Stimulated activated CD4-positive, alpha-beta T cell treated with anti-CD3 and anti-CD28 coated beads, Interleukin-1b, Interleukin-23, amount 100 ng/mL, for 1 hour (primary cell): ENCODE measurements at regions not wholly inside any gene's neighbourhood (a gene's known extent, or its start where the extent isn't known, plus 50 kb on each side); places are given as distances from the start of the nearest gene placed in this dataset.

Experiments used
- DNase-seq, 2 donors: peaks; one replicate each; pipeline ENCODE4 v3.0.0-alpha.2; 2020; ENCODE audit warnings: low read depth in 2 of 2

DNA sequence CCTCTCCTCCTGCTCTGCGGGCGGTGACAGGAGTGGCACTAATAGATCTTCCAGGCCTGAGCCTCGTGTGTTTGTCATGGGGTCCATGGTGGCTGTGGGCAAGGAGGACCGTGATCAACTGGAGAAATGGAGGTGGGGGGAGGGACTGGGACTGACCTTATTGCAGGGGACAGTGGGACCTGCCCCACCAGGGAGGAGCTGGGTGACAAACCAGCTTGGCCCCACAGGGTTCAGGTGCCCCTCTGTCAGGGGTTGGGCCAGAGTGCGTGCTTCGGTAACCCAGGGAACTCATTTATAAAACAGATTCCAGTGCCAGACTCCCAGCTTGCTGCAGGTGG lies 366.5 kb downstream of the BCOR start:
- no peak for DNase-seq

DNA sequence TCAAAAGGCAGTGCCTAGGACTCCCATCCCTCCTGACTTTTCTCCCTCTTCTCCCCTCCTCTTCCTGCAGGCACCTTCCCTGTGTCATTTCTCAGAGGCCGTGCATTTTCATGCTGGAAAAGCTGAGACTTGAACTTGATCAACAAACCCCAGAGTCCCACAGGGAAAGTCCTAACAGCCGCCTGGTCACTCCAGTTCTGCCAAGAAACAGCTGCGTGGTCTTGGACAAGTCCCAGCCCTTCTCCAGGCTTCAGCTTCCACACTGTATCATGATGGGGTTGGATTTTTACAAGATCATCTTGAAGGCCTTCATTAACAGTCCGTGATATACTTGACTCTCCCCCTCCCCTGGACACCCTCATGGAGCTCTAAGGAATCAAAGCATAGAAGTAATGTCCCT lies 366.0 kb downstream of the BCOR start:
- DNase-seq = no peak

DNA sequence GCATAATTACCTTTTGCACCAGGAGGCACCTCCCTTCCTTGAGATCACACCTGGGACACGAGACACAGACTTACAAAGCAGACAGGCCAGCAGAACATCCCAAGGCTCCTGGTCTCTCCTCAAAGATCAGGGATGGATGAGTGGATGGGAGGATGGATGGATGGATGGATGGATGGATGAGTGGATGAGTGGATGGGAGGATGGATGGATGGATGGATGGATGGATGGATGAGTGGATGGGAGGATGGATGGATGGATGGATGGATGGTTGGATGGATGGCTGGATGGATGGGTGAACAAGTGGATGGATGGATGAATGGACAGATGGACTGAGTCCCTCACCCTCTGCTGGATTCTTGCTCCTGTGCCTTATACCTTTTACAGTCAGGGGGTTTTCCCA lies 364.0 kb downstream of the BCOR start:
- no peak for DNase-seq

DNA sequence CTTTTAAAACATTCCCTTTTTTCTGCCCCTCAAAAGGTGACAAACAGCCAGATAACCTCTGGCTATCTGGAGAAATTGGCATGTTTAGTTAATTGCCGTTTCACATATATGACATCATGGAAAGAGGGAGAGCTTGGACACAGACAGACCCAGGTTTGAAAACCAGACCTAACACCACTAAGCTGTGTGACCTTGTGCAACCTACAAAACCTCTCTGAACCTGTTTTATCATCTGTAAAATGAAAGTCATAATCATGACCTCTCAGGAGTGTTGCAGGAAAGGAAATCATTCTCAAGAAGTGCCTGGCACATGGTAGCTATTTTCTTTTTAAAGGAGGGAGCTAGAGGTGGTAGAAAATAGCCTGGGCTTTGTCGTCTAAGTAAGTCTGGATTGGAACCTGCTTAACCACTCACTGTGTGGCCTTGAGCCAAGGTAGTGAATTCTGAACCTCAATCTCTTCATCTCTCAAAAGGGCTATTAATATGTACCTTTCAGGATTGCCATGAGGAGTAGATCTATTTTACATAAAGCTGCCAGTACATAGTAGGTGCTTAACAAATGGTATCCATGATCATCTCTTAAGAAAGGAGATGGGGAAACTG lies 363.5 kb downstream of the BCOR start:
- DNase-seq = no peak

DNA sequence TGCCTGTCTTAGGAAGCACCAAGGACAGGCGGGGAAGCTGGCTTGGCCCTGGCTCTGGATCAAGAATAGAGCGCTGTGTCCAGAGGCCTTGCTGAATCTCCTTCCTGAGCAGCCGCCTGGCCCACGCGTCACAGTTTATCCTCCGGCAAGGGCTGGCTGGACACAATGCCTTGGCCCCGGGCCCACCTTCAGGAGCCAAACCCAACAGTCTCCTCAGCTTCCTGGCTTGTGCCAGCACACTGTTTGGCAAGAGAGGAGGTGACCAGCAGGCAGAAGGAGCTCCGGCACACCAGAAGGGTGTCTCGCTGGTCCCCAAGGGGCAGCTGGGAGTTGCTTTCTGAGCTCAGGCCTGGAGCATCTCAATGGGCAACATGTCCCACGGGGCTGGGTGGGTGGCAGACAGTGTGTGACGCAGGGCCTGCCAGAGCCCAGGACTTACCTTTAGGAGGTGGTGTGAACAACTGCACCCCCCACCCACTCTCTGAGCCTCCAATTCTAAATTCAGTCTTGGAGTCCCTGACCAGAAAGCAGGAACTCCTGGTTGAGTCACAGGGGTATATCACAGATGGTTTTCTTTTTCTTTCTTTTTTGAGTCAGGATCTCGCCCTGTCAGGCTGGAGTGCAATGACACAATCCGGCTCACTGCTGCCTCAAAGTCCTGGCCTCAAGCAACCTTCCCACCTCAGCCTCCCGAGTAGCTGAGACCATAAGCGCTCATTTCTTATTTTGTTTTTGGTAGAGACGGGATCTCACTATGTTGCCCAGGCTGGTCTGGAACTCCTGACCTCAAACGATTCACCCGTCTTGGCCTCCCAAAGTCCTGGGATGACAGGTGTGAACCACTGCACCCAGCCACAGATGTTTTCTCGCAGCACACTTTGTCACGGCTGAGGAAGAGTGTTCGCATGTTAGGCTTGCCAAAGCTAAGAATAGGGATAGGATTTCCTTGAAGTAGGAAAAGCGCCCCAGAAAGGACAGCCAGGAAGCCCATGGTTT lies 361.2 kb downstream of the BCOR start:
- DNase-seq = no peak

DNA sequence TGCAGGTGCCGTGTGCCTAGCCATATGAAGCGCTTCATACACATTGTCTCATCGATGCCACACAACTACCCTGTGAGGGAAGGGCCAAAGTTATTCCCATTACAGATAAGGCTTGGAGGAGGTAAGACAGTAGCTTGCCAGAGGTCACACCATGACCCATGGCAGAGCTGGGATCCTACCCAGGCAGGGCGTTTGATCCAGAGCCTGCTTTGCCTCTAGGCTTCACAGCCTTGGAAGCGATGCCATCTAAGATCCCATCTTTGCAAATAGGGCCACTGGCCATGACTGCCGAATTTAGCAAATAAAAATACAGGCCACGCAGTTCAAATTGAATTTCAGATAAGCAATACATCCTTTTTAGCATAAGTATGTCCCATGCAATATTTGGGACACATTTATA lies 358.2 kb downstream of the BCOR start:
- DNase-seq = no peak

DNA sequence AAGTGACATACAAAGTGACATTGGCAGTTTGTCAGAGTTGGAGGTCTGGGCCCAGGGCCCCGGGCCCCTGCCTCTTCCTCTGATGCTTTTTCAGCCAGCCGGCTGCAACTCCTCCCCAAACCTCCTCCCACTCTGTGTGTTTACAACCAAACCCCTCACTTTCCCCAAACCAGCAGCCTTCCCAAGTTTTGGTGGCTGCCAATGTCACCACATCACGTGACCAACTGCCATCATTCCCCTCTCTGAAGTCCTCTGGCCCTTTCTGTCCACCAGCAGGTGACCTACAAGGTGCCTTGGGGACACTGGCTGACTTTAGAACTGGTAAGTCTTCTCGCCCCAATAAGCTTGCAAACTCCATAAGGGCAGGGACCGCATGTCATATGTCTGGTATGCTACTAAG lies 357.7 kb downstream of the BCOR start:
- no peak for DNase-seq

DNA sequence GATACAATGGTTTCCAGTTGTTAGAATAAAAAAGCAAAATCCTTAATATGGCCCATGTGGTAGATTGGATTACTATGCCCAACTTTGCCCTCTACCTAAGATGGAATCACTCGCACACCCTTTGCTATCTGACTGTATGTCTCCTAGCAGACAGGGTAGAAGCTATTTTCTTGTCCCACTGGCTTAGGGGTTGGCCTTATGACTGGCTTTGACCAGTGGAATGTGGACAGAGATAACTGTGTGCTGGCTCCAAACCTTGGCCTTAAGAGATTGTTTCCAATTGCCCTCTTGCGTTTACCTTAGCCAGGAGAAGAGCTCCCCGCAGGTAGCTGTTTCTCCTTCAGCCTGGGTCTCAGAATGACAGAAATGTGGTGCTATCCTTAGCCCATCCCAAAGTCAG lies 355.9 kb downstream of the BCOR start:
- no peak for DNase-seq

DNA sequence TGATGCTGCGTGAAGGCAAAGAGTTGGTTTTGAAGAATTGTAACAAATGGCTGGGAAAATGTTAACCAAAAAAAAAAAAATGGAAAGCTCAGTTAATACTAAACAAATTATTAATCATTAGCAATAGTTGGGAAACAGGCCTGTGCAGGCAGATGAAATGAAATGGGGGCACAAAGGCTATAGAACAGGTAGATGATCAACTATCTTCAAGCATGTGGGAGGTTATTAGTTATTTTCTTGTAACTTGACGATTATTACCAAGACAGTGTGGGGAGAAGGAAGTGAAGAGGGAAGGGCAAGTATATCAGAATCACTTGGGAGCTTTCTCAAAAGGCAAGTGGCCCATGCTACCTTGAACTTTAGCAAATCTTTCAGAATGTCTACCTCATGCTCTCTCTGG lies 351.9 kb downstream of the BCOR start:
- no peak for DNase-seq

DNA sequence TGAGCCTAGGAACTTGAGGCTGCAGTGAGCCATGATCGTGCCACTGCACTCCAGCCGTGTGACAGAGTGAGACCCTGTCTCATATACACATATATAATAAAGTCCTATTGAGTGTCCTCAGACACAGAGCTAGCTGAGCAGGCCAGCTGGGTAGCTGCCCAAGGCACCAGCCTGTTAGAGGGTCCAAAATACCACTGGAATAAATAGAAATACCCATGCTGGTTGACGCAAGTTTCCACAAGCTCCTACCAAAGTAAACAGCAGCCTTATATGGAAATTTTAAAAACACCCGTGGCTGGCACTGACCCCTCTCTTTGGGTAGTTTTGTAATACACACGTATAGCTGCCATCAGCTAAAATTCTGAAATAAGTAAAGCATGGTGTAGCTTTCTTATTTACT lies 348.6 kb downstream of the BCOR start:
- DNase-seq = no peak

DNA sequence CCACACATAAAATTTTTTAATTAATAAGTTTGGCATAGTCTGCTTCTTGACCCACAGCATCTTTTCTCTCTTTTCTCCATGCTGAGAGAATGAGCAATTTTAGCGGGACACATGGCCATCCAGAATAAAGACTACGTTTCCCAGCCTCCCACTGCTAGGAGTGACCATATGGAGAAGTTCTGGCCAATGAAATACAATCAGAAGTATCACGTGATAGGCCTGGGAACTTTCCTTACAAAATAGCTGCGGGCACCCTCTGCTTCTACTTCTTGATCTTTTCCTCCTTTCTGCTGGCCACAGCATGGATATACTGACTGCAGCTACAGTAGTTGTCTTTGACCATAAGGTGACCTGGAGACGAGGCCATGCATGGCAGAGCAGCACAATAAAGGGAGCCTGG lies 348.0 kb downstream of the BCOR start:
- DNase-seq = no peak

DNA sequence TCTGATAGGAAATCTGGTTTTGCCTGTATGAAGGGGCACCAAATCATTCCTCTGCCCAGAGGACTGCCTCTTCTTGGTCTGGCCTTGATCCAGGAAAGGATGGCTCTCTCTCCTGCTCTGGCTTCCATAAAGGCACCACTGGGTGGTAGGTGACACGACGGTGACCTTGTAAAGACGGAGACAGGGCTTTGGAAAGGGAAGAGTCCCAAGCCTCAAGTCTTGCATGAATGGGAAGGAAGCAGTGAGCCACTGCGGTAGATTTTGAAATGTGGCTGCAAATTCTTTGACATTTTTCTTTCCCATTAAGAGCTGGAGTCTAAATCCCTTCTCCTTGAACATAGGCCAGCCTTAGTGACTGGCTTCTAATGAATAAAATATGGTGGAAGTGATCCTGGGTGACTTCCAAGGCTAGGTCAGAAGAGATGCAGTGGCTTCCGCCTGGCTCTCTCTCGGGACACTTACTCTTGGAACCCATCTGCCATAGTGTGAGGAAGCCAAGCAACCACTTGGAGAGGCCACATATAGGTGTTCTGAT lies 347.4 kb downstream of the BCOR start:
- no peak for DNase-seq

DNA sequence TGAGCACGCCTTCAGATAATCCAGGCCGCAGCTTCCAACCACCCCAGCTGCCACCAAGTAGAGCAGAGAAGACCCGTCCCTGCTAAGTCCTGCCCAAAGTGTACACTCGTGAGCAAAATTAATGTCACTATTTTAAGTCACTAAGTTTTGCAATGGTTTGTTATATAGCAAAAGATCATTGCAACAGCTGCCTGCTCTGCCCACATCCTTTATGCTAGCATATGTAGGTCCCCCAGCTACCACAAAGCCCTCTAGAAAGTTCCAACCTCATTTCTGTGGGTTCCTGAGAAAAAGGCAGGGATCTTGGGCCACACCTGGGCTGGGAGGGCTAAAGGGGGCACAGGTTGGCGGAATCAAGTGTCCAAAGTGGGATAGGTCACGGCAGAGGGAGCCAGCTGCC lies 346.9 kb downstream of the BCOR start:
- no peak for DNase-seq

DNA sequence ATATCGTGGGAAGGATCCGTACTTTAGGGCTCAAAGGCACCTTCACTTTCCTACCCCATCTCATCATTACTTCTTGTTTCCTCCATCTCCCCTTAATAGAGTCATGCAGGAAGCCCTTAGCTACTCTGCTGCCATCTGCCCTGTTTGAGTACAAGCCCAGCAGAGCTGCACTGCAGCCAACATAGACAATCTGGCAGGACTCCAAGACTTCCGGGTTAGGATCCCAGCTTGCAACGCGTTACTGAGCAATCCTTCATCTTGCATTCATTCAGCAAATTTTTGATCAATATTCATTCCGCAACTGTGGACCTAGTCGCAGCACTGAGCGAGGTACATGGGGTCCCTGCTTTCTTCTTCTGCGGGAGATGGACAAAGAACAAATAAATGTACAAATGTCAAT lies 344.9 kb downstream of the BCOR start:
- DNase-seq = no peak

DNA sequence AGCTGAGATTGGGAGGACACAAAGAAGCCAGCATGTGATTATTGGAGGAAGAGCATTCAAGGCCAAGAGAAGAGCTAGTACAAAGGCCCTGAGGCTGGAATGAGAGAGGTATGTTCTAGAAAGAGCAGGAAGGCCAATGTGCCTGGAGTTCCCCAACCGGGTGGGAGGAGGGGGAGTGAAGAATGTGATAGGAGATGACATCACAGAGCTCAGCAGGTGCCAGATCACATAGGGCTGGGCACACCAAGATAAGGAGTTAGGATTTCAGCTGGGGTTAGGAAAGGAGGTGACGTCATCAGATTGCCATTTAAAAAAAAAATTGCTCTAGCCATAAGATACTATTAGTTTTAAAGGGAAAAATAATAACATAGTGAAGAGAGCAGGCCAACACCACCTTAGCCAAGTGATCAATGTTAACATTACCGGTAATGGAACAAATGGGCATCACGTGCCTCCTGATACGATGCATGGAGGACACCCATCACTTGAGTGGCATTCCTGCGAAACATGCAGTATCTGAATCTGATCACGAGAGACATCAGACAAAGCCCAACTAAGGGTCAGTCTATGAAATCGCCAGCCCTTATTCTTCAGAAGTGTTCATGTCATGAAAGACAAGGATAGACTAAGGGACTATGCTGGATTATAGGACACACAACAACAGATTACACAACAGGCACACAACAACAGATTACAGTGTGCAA lies 344.3 kb downstream of the BCOR start:
- DNase-seq = no peak

DNA sequence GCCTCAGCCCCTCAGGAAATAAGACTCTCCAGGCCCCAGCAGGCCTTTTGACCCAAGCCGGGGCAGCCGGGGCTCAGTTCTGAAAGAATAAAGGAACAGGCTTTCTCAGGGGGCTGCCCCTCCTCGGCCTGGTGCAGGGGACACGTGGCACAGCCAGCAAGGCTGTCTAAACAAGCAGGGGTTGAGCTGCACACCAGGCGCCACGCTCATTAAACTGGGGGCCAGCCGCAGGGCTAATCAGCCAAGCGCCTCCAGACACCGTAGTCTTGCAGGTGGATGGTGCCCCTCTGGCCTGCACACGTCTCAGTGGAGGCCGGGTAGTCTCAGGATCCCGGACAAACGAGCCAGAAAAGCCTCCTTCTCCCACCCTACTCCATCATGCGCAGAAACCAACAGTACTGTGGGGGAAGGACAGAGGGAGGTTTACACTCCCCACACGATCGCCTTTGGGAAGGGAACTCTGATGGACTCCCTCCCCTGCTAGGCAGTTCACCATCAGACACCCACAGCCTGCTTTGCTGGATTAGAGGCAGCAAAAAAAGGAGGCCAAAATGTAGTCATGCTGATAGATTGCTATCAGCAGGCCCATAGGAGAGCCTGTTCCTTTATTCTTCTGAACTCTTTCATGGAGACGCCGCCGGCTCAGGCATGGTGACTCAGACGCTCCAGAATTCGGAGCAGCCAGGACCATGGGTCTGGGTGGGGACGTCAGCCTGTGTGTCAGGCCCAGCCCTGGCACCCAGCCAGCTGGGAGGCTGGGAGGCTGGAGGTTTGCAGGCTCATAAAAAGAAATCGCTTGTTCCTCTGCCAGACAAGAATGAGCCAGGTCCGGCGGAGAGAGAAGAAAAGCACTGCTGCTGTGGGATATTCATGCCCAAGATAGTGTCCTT lies 342.4 kb downstream of the BCOR start:
- DNase-seq = no peak

DNA sequence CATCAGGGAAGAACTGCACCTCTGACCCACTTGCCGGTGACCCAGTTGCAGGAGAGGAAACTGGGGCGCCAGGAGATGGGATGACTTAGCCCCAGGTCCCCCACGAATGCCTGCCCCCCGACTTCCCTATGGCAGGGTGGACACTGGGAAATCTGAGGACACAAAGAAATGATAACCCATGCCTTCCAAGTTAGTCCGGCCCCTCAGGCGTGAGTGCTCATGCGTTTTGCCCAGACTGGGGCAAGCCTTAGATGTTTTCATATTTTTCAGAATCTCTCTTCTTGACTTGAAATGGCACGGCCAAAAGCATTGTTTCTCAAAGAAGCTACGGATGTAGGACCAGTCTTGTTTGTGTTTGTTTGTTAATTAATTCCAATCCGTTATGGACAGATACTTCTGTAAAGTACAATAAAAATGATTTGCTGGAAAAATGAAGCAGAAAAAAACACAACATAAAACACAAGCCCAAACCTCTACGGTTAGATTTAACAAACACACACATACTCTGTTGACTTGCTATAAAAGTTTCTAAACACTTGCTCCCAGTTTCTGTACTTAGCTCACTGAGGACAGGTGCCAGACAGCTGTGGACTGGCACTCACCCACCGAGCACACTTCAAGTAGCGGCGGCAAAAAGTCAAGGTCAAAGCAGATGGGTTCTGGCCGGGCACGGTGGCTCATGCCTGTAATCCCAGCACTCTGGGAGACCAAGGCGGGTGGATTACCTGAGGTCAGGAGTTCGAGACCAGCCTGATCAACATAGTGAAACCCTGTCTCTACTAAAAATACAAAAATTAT lies 341.5 kb downstream of the BCOR start:
- no peak for DNase-seq

DNA sequence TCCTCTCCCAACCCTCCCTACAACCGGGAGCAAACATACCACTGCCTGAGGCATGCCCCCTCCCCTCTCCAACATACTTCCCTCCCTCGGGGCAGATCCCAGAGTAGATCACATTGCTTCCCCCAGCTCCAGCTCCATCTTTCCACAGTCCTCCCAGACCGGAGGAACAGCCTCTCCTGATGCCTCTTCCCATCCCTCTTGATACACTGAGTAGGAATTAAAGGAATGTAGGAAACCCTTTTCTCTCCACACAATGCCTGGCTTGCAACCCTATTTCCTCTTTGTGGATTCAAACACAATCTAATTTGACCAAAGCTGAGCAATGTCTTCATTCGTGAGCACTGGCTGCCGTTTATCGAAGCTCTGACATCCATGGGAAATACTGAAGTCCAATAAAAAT lies 339.8 kb downstream of the BCOR start:
- DNase-seq = no peak

DNA sequence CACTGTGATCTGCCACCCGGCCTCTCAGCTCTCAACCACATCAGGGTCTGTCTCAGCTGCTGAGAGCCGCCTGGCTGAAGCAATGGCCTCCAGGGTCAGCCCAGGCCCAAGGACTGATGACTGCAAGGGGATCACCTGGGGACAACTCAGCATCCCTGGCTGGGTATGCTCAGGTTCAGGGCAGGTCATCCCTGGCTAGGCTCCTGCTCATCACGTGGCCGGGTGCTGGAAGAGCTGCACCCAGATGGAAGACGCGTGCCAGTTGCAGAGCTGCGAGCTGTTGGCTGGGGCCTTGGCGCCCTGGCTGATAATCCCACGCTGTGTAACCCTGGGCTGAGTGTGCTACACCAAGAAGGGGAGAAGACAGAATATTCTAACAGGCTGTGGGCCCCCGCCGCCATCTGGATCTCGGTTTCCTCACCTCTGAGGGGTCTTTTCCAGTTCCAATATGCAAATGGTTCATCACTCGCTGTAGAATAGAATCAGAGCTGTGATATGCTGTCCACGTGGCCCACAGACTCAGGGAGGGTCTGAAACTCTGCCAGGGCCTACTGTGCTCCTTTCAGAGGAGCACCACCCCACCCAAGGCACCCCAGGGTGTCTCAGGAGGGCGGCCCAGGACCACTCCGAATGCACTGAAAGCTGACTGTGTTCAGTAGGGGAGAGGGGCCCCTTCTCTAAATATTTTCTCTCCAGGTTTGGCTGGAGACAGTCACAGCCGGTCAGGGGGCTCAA lies 338.8 kb downstream of the BCOR start:
- no peak for DNase-seq
